HL-60 (cell line): ENCODE measurements at regions not wholly inside any gene's neighbourhood (a gene's known extent, or its start where the extent isn't known, plus 50 kb on each side); places are given as distances from the start of the nearest gene placed in this dataset.

ENCODE experiments used
- DNase-seq, 2 experiments: peaks; one replicate each; pipeline ENCODE4 v3.0.0-alpha.2; 2010 to 2020; ENCODE audit warnings: low read depth in 1 of 2, low spot score in 1 of 2
- H3K27ac ChIP-seq: fragments of 250-450 bp; sonication (Bioruptor Pico); replicated peaks from 2 replicates; pipeline ENCODE4 v1.5.1; 2020; ENCODE audit warnings: mild to moderate bottlenecking, moderate library complexity
- H3K27me3 ChIP-seq: fragments of 250-450 bp; sonication (Bioruptor Pico); 2 replicates; pipeline ENCODE4 v1.5.1; 2021; ENCODE audit warnings: mild to moderate bottlenecking, moderate library complexity; ENCODE audit not compliant: insufficient read depth, poor library complexity, severe bottlenecking
- H3K4me3 ChIP-seq: replicated peaks from 2 replicates; pipeline ENCODE4 v1.5.1; 2011; ENCODE audit warnings: mild to moderate bottlenecking, control low read depth, low read length; ENCODE audit not compliant: insufficient read depth
- CTCF ChIP-seq: IDR thresholded peaks from one replicate; pipeline ENCODE4 v1.5.1; 2011; ENCODE audit warnings: low read length, control low read depth, inconsistent platforms; ENCODE audit not compliant: insufficient read depth
- GABPA ChIP-seq: IDR thresholded peaks from 2 replicates; pipeline ENCODE4 v1.6.1; 2012; ENCODE audit warnings: low read depth
- POLR2AphosphoS5 ChIP-seq: IDR thresholded peaks from 2 replicates; pipeline ENCODE4 v1.6.1; 2012; ENCODE audit warnings: low read depth
- REST ChIP-seq: IDR thresholded peaks from 2 replicates; pipeline ENCODE4 v1.6.1; 2012; ENCODE audit warnings: low read depth; ENCODE audit not compliant: insufficient replicate concordance
- SPI1 ChIP-seq: IDR thresholded peaks from 2 replicates; pipeline ENCODE4 v1.6.1; 2012; ENCODE audit warnings: low read depth, mild to moderate bottlenecking, borderline replicate concordance

GRCh38 chr3:69490971-69491370 lies 105.1 kb upstream of the FRMD4B start:
- DNase-seq, result no peak
- no peaks in the 10 kb centered on the region for H3K27me3 ChIP-seq
- H3K27ac ChIP-seq, result no peak overlapping the region
- no peak overlapping the region for H3K4me3 ChIP-seq
- no peak for TF ChIP-seq SPI1
- TF ChIP-seq REST, result no peak
- TF ChIP-seq CTCF, result no peak
- TF ChIP-seq POLR2AphosphoS5, result no peak
- no peak for TF ChIP-seq GABPA

GRCh38 chr3:69490235-69490634 lies 104.3 kb upstream of the FRMD4B start:
- DNase-seq, result peak in 1 of 2 experiments; percentile 64
- Histone ChIP-seq H3K27ac (no peak overlapping the region), H3K27me3 (no peaks in the 10 kb centered on the region), H3K4me3 (no peak overlapping the region)
- TF ChIP-seq GABPA, result no peak
- peak; percentile 58; the same call in 1 of the 2 replicates for TF ChIP-seq SPI1

GRCh38 chr3:69488026-69488425 lies 102.1 kb upstream of the FRMD4B start:
- TF ChIP-seq POLR2AphosphoS5 (no peak), REST (no peak), GABPA (no peak), CTCF (no peak), SPI1 (no peak)
- Histone ChIP-seq H3K4me3 (no peak overlapping the region), H3K27me3 (no peaks in the 10 kb centered on the region), H3K27ac (no peak overlapping the region)
- DNase-seq, result no peak

GRCh38 chr3:69485489-69485888 lies 99.6 kb upstream of the FRMD4B start:
- Histone ChIP-seq H3K27ac (no peak overlapping the region), H3K4me3 (no peak overlapping the region), H3K27me3 (no peaks in the 10 kb centered on the region)
- TF ChIP-seq SPI1 (no peak), CTCF (no peak)
- DNase-seq, result no peak
